IPS DF 4.7 (cell line): ENCODE measurements at regions not wholly inside any gene's neighbourhood (a gene's known extent, or its start where the extent isn't known, plus 50 kb on each side); places are given as distances from the start of the nearest gene placed in this dataset.

Experiments
- DNase-seq: peaks from one replicate; pipeline ENCODE4 v3.0.0-alpha.2; 2013; ENCODE audit warnings: low spot score; ENCODE audit errors: extremely low read depth

- no peak for DNase-seq
These were observed 167.6 kb upstream of the SESN3 start for GRCh38 chr11:95398437-95399112.

- no peak for DNase-seq
These were observed 161.6 kb upstream of the SESN3 start for GRCh38 chr11:95392644-95393043.

- no peak for DNase-seq
These were observed 158.4 kb upstream of the SESN3 start for GRCh38 chr11:95389427-95389826.

GRCh38 chr11:95388086-95388485, 157.1 kb upstream of the SESN3 start:
- DNase-seq = no peak

DNA sequence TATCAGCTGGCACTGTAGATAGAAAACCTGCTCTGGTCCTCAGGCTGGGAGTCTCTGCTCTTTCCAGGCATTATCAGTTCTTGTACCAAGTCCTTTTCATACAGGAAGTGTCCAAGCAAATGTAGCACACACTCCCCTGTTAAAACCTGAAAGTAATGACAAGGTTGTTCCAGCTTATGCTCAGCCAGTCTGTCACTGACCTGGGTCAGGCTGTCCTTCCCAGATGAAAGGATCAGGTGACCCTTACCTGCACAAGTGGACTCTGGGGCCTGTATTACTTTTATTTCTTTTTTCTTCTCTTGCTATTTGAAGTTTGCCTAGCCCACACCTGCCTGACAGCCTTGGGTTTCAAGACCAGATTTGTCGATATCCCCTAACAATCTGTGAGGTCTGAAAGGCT, 156.3 kb upstream of the SESN3 start:
- no peak for DNase-seq

- DNase-seq = no peak
These were observed 154.6 kb upstream of the SESN3 start for GRCh38 chr11:95385577-95385976.

GRCh38 chr11:95379479-95379878, 148.5 kb upstream of the SESN3 start:
- no peak for DNase-seq

DNA sequence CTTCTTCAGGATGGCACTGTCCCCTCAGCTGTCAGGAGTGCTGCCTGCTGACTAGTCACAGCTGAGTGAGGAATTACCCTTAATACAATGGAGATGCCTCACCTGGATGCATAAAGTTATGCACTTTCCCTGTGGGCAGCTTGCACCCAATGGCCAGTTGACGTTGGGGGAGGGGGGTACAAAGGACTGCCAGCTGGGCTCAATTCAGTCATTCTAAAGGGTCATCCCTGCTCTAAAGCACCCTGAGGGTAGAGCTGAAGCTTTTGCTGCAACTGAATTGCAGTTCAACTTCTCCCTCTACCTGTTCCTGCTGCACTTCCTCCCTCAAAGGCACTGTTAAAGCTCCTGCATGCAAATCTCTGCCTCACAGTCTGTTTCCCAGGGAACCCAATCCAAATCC, 147.8 kb upstream of the SESN3 start:
- no peak for DNase-seq

- DNase-seq = no peak
These were observed 147.1 kb upstream of the SESN3 start for GRCh38 chr11:95378111-95378510.

- no peak for DNase-seq
These were observed 144.9 kb upstream of the SESN3 start for GRCh38 chr11:95375886-95376285.

DNA sequence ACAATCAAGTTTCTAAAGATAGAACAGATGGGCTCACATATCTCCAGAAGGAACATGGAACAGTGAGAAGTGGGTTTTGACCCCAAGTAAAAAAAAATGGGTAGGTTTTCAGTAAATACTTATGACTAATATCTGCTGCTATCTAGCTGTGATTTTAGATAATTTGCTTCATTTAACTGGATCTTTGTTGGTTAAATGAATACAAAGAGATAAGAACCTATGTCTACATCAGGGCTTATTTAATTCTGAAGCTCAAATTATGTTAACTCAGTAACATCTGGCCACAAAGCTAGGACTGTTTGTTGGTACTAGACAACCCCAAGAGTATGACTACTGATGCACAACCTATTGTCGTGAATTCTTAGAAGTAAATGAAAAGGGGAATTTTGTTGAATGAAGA, 144.4 kb upstream of the SESN3 start:
- DNase-seq = no peak

GRCh38 chr11:95374105-95374504, 143.1 kb upstream of the SESN3 start:
- no peak for DNase-seq

DNA sequence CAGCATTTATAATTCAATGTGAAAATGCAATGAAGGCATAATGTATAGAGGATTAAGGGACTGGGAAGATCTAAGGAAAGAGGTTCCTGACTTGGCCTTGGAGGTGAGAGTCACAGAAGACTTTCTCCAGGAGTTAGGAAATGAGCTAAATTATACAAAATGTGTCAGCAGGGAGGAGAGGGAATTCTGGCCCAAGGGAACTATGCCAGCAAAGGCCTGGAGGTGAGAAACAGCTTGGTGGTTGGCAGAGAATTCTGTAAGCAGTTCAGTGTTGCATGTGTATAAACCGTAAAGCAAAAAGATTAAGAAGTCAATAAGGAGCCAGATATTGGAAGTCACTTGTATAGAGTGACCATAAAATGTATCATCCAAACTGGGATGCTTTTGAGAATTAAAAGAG, 142.2 kb upstream of the SESN3 start:
- DNase-seq = no peak

DNA sequence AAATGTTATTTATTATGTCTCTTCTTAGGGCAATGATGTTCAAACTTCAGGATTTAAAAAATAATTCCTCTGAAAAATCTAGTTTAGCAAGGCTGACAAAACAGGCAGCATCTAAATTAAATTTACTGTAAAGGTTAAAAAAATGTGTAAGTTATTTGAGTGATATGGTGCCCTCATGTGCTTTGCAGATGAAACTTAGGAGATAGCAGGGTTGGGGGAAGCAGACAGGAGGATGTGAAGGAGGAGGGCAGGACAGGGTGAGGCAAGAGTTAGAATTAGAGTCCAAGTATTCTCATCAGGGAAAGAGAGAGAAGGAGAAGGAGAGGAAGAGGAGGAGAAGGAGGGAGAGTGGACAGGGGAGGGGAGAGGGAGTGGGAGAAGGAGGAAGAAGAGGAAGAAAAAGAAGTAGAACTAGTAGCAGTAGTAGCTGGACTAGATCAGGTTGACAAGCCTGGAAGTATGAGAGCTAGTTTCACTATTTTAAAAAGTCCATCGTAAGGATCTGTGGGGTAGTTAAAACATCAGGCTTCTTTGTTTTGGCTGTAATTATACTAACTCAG, 141.2 kb upstream of the SESN3 start:
- DNase-seq = no peak

GRCh38 chr11:95371153-95371552, 140.2 kb upstream of the SESN3 start:
- no peak for DNase-seq

GRCh38 chr11:95367726-95368125, 136.7 kb upstream of the SESN3 start:
- DNase-seq = no peak

GRCh38 chr11:95365348-95365747, 134.3 kb upstream of the SESN3 start:
- DNase-seq = no peak

DNA sequence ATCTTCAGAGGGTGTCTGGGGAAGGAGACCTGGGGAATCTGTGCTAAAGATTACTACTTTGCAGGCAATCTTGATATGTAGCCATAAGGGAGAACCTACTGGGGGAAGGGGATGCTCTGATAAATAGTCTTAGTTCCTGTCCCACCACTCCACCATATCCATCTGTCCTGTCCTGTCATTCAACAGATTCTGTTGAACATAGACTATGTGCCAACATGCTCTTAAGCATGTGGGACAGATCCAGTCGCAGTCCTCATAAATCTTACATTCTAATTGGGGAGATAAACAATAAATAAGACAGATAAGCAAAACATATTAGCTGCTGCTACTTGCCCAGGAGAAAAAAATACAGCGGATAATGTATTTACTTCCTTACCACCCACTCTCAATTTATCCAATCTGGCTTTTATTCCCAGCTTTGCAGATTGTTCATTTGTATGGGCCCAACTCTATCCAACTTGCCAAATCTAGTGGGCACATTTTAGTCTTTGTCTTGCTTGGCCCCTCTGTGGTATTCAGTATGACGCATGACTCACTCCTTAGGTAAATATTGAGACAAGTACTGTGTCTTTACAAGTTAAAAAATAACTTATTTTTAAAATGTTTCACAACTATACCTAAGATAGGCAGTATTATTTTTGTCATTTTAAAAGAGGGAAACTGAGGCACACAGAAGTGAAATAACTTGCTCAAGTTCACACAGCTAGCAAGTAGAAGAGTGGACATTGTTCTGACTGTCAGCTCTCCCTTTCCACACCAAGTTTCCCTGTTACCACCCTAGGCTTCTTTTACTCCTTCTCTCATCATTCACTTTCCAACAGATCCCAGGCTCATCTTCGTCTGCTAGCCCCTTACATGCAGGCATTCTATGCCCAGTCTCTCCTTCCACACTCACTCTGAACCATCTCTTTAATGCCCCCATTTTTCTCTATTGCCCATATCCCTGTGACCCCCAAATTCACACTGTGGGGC, 133.6 kb upstream of the SESN3 start:
- DNase-seq = no peak

DNA sequence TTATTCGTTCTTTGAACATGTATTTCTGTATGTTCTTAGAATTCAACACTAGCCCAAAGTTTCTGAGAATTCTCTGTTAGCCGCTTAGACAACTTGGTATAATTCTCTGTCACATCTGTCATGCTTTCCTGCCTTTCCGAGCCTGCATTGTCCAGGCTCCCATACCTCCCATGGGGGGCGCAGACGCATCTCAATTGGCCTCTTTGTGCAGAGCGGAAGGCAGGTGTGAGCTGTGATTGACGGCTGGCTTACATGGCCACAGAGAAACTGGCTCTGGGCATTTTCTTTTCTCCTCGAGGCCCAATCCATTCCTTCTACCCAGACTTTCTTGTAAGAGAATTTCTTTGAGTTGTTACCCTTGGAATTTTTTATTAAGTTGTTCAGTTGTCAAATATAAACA, 132.7 kb upstream of the SESN3 start:
- DNase-seq = no peak

- DNase-seq = no peak
These were observed 132.2 kb upstream of the SESN3 start for GRCh38 chr11:95363164-95363563.

GRCh38 chr11:95361180-95361579, 130.2 kb upstream of the SESN3 start:
- no peak for DNase-seq

GRCh38 chr11:95360377-95361075, 129.5 kb upstream of the SESN3 start:
- DNase-seq = no peak
